CD4-positive, alpha-beta memory T cell (primary cell): ENCODE measurements at regions not wholly inside any gene's neighbourhood (a gene's known extent, or its start where the extent isn't known, plus 50 kb on each side); places are given as distances from the start of the nearest gene placed in this dataset.

Experiments
- CTCF ChIA-PET: fragments of 350-600 bp; sonication (Branson Sonifier 250); formaldehyde crosslinking; loops from one replicate; lab custom pipeline; 2021; ENCODE audit warnings: inconsistent platforms; ENCODE audit not compliant: partially characterized antibody; lab: Charles Lee
- POLR2A ChIA-PET: fragments of 350-600 bp; sonication (Branson Sonifier 250); formaldehyde crosslinking; loops from one replicate; lab custom pipeline; 2021; ENCODE audit not compliant: partially characterized antibody; lab: Charles Lee
- DNase-seq, 5 donors: peaks; one replicate each; pipeline versions ENCODE4 v3.0.0 to v3.0.0-alpha.2; 2020 to 2022; ENCODE audit warnings: mixed read lengths in 1 of 5
- H3K27ac ChIP-seq: one replicate; pipeline ENCODE4 v1.7.0; 2013; ENCODE audit warnings: low read depth, low read length
- H3K27me3 ChIP-seq: 2 replicates; pipeline ENCODE4 v1.7.0; 2013; ENCODE audit warnings: mild to moderate bottlenecking, low read length, moderate library complexity; ENCODE audit not compliant: insufficient read depth
- H3K36me3 ChIP-seq: 2 replicates; pipeline ENCODE4 v1.7.0; 2013; ENCODE audit warnings: mild to moderate bottlenecking, low read length, moderate library complexity; ENCODE audit not compliant: insufficient read depth
- H3K4me1 ChIP-seq: 2 replicates; pipeline ENCODE4 v1.7.0; 2013; ENCODE audit warnings: mild to moderate bottlenecking, low read length, moderate library complexity; ENCODE audit not compliant: insufficient read depth
- H3K4me3 ChIP-seq, 2 donors: one replicate each; pipeline ENCODE4 v1.7.0; 2013; ENCODE audit warnings: low read length in 2 of 2, mild to moderate bottlenecking in 1 of 2
- H3K9me3 ChIP-seq, 2 donors: one replicate each; pipeline ENCODE4 v1.7.0; 2013; ENCODE audit warnings: low read length in 2 of 2, control low read depth in 1 of 2; ENCODE audit not compliant: control insufficient read depth in 1 of 2
- H3K27ac Mint-ChIP-seq, 7 donors: one replicate each; pipeline ENCODE4 v1.8.0; 2020 to 2021; ENCODE audit warnings: mixed read lengths in 7 of 7, mild to moderate bottlenecking in 6 of 7, inconsistent platforms in 3 of 7, moderate library complexity in 3 of 7
- H3K27me3 Mint-ChIP-seq, 2 donors: one replicate each; pipeline ENCODE4 v1.8.0; 2020 to 2021; ENCODE audit warnings: mixed read lengths in 2 of 2
- H3K36me3 Mint-ChIP-seq, 2 donors: one replicate each; pipeline ENCODE4 v1.8.0; 2020 to 2021; ENCODE audit warnings: mixed read lengths in 2 of 2, inconsistent platforms in 1 of 2, mild to moderate bottlenecking in 1 of 2
- H3K4me1 Mint-ChIP-seq, 4 donors: one replicate each; pipeline ENCODE4 v1.8.0; 2020 to 2021; ENCODE audit warnings: mixed read lengths in 4 of 4, mild to moderate bottlenecking in 1 of 4
- H3K4me3 Mint-ChIP-seq, 8 donors: one replicate each; pipeline ENCODE4 v1.8.0; 2020 to 2021; ENCODE audit warnings: mixed read lengths in 8 of 8, mild to moderate bottlenecking in 7 of 8, moderate library complexity in 6 of 8, inconsistent platforms in 3 of 8
- H3K9me3 Mint-ChIP-seq, 8 donors: one replicate each; pipeline ENCODE4 v1.8.0; 2020 to 2021; ENCODE audit warnings: mixed read lengths in 8 of 8, mild to moderate bottlenecking in 5 of 8, inconsistent platforms in 3 of 8, moderate library complexity in 1 of 8
- intact Hi-C: fragments of 100-400 bp; cut with micrococcal nuclease; formaldehyde crosslinking; loops from one replicate; pipeline ENCODE4 v1.15.1; 2023

- Histone ChIP-seq H3K27me3 (no peaks in the 10 kb centered on the region), H3K36me3 (no peaks in the 10 kb centered on the region), H3K4me3 (no peak overlapping the region), H3K9me3 (no peaks in the 10 kb centered on the region), H3K27ac (no peak overlapping the region), H3K4me1 (no peaks in the 10 kb centered on the region)
- Mint-ChIP-seq H3K36me3 (no peaks in the 10 kb centered on the region), H3K27me3 (no peaks in the 10 kb centered on the region), H3K4me3 (no peak overlapping the region), H3K4me1 (no peaks in the 10 kb centered on the region), H3K9me3 (peaks cover 0 to 1% (median 0%) of the 10 kb centered on the region in 8 donors), H3K27ac (no peak overlapping the region)
- intact Hi-C loops, result no loop called here
- ChIA-PET POLR2A (no interaction called here), CTCF (no interaction called here)
- no peak for DNase-seq
These were observed 595.7 kb upstream of the POU3F4 start for GRCh38 chrX:82912382-82912781.

GRCh38 chrX:82934980-82935379 is 573.1 kb upstream of the POU3F4 start:
- Mint-ChIP-seq H3K27me3 (no peaks in the 10 kb centered on the region), H3K4me3 (no peak overlapping the region), H3K36me3 (no peaks in the 10 kb centered on the region), H3K4me1 (no peaks in the 10 kb centered on the region), H3K9me3 (peaks cover 0 to 3% (median 0%) of the 10 kb centered on the region in 8 donors), H3K27ac (no peak overlapping the region)
- Histone ChIP-seq H3K36me3 (no peaks in the 10 kb centered on the region), H3K4me1 (no peaks in the 10 kb centered on the region), H3K9me3 (no peaks in the 10 kb centered on the region), H3K4me3 (no peak overlapping the region), H3K27ac (no peak overlapping the region), H3K27me3 (no peaks in the 10 kb centered on the region)
- POLR2A ChIA-PET, result no interaction called here
- CTCF ChIA-PET, result no interaction called here
- intact Hi-C loops, result no loop called here
- DNase-seq, result no peak

GRCh38 chrX:82945332-82945731 is 562.8 kb upstream of the POU3F4 start:
- intact Hi-C loops, result no loop called here

GRCh38 chrX:82961129-82961528 is 547.0 kb upstream of the POU3F4 start:
- Mint-ChIP-seq H3K27me3 (no peaks in the 10 kb centered on the region), H3K4me3 (no peak overlapping the region), H3K27ac (no peak overlapping the region), H3K36me3 (no peaks in the 10 kb centered on the region), H3K9me3 (peaks cover 0 to 2% (median 0%) of the 10 kb centered on the region in 8 donors), H3K4me1 (no peaks in the 10 kb centered on the region)
- intact Hi-C loops, result no loop called here
- ChIA-PET CTCF (no interaction called here), POLR2A (no interaction called here)
- Histone ChIP-seq H3K27ac (no peak overlapping the region), H3K9me3 (no peaks in the 10 kb centered on the region), H3K27me3 (no peaks in the 10 kb centered on the region), H3K4me3 (no peak overlapping the region), H3K36me3 (no peaks in the 10 kb centered on the region), H3K4me1 (no peaks in the 10 kb centered on the region)
- peak in 1 of 5 donors; percentile 5 for DNase-seq

More at GRCh38 chrX:82945332-82945731, 562.8 kb upstream of the POU3F4 start:
- CTCF ChIA-PET, result no interaction called here
- no peak for DNase-seq
- Histone ChIP-seq H3K4me1 (no peaks in the 10 kb centered on the region), H3K27ac (no peak overlapping the region), H3K36me3 (no peaks in the 10 kb centered on the region), H3K9me3 (no peaks in the 10 kb centered on the region), H3K4me3 (no peak overlapping the region), H3K27me3 (no peaks in the 10 kb centered on the region)
- Mint-ChIP-seq H3K27ac (no peak overlapping the region), H3K9me3 (peaks cover 0 to 17% (median 7%) of the 10 kb centered on the region in 8 donors), H3K36me3 (no peaks in the 10 kb centered on the region), H3K27me3 (no peaks in the 10 kb centered on the region), H3K4me1 (no peaks in the 10 kb centered on the region), H3K4me3 (no peak overlapping the region)
- POLR2A ChIA-PET, result no interaction called here

- no peaks in the 10 kb centered on the region for H3K4me1 Mint-ChIP-seq
- H3K27ac ChIP-seq, result no peak overlapping the region
- H3K27me3 Mint-ChIP-seq, result no peaks in the 10 kb centered on the region
- no peaks in the 10 kb centered on the region for H3K4me1 ChIP-seq
- H3K9me3 Mint-ChIP-seq, result peaks cover 0 to 2% (median 0%) of the 10 kb centered on the region in 8 donors
- peak in 1 of 5 donors; percentile 3 for DNase-seq
- H3K36me3 ChIP-seq, result no peaks in the 10 kb centered on the region
- H3K27ac Mint-ChIP-seq, result no peak overlapping the region
- H3K9me3 ChIP-seq, result no peaks in the 10 kb centered on the region
- H3K4me3 Mint-ChIP-seq, result no peak overlapping the region
- no peaks in the 10 kb centered on the region for H3K36me3 Mint-ChIP-seq
- intact Hi-C loops, result no loop called here
- ChIA-PET POLR2A (no interaction called here), CTCF (no interaction called here)
- H3K4me3 ChIP-seq, result no peak overlapping the region
- H3K27me3 ChIP-seq, result no peaks in the 10 kb centered on the region
These were observed 534.4 kb upstream of the POU3F4 start for GRCh38 chrX:82973646-82974045.

GRCh38 chrX:82998163-82998562 is 509.9 kb upstream of the POU3F4 start:
- no peaks in the 10 kb centered on the region for H3K36me3 ChIP-seq
- Mint-ChIP-seq H3K27ac (no peak overlapping the region), H3K9me3 (peaks cover 0 to 6% (median 2%) of the 10 kb centered on the region in 8 donors), H3K4me1 (no peaks in the 10 kb centered on the region), H3K27me3 (no peaks in the 10 kb centered on the region), H3K36me3 (no peaks in the 10 kb centered on the region), H3K4me3 (no peak overlapping the region)
- no peak overlapping the region for H3K4me3 ChIP-seq
- H3K9me3 ChIP-seq, result no peaks in the 10 kb centered on the region
- ChIA-PET POLR2A (no interaction called here), CTCF (no interaction called here)
- H3K4me1 ChIP-seq, result no peaks in the 10 kb centered on the region
- intact Hi-C loops, result no loop called here
- no peak overlapping the region for H3K27ac ChIP-seq
- H3K27me3 ChIP-seq, result no peaks in the 10 kb centered on the region
- no peak for DNase-seq

GRCh38 chrX:83004012-83004411 is 504.1 kb upstream of the POU3F4 start:
- Mint-ChIP-seq H3K4me1 (no peaks in the 10 kb centered on the region), H3K36me3 (no peaks in the 10 kb centered on the region), H3K9me3 (peaks cover 0 to 2% (median 0%) of the 10 kb centered on the region in 8 donors), H3K27ac (peak overlapping the region in 1 of 7 donors; percentile 52), H3K4me3 (no peak overlapping the region), H3K27me3 (no peaks in the 10 kb centered on the region)
- CTCF ChIA-PET, result no interaction called here
- POLR2A ChIA-PET, result no interaction called here
- no peak for DNase-seq
- intact Hi-C loops, result no loop called here
- no peak overlapping the region for H3K27ac ChIP-seq
- no peaks in the 10 kb centered on the region for H3K36me3 ChIP-seq
- no peaks in the 10 kb centered on the region for H3K27me3 ChIP-seq
- H3K9me3 ChIP-seq, result no peaks in the 10 kb centered on the region
- no peak overlapping the region for H3K4me3 ChIP-seq
- H3K4me1 ChIP-seq, result no peaks in the 10 kb centered on the region

GRCh38 chrX:83008415-83008814 is 499.7 kb upstream of the POU3F4 start:
- Mint-ChIP-seq H3K4me1 (no peaks in the 10 kb centered on the region), H3K9me3 (no peaks in the 10 kb centered on the region), H3K4me3 (no peak overlapping the region), H3K27me3 (no peaks in the 10 kb centered on the region), H3K36me3 (no peaks in the 10 kb centered on the region), H3K27ac (no peak overlapping the region)
- Histone ChIP-seq H3K27ac (no peak overlapping the region), H3K4me3 (no peak overlapping the region), H3K36me3 (no peaks in the 10 kb centered on the region), H3K27me3 (no peaks in the 10 kb centered on the region), H3K9me3 (no peaks in the 10 kb centered on the region), H3K4me1 (no peaks in the 10 kb centered on the region)
- DNase-seq, result peak in 2 of 5 donors; percentile 2 to 6
- intact Hi-C loops, result no loop called here
- POLR2A ChIA-PET, result no interaction called here
- CTCF ChIA-PET, result no interaction called here
